Fibroblast of skin of scalp (primary cell): ENCODE measurements at regions not wholly inside any gene's neighbourhood (a gene's known extent, or its start where the extent isn't known, plus 50 kb on each side); places are given as distances from the start of the nearest gene placed in this dataset.

ENCODE experiments used
- DNase-seq: peaks from one replicate; pipeline ENCODE4 v3.0.0-alpha.2; 2013

GRCh38 chr22:34437140-34437539, 516.9 kb upstream of the LARGE1 start:
- DNase-seq: no peak

- DNase-seq: no peak
Measured at GRCh38 chr22:34454598-34454997, 534.3 kb upstream of the LARGE1 start.

GRCh38 chr22:34462795-34463194, 542.5 kb upstream of the LARGE1 start:
- DNase-seq: no peak

- no peak for DNase-seq
Measured at GRCh38 chr22:34475886-34476285, 555.6 kb upstream of the LARGE1 start.

- DNase-seq: no peak
Measured at GRCh38 chr22:34476762-34477161, 556.5 kb upstream of the LARGE1 start.

- no peak for DNase-seq
Measured at GRCh38 chr22:34481090-34481489, 560.8 kb upstream of the LARGE1 start.

- no peak for DNase-seq
Measured at GRCh38 chr22:34486381-34486780, 566.1 kb upstream of the LARGE1 start.

- DNase-seq: no peak
Measured at GRCh38 chr22:34489861-34490260, 569.6 kb upstream of the LARGE1 start.

GRCh38 chr22:34490886-34491285, 570.6 kb upstream of the LARGE1 start:
- no peak for DNase-seq

GRCh38 chr22:34493486-34493885, 572.5 kb upstream of the ISX start:
- no peak for DNase-seq

GRCh38 chr22:34501366-34501965, 564.5 kb upstream of the ISX start:
- no peak for DNase-seq

GRCh38 chr22:34502821-34503220, 563.1 kb upstream of the ISX start:
- DNase-seq: no peak

GRCh38 chr22:34508797-34509196, 557.2 kb upstream of the ISX start:
- DNase-seq: no peak

GRCh38 chr22:34526681-34527080, 539.3 kb upstream of the ISX start:
- no peak for DNase-seq

- no peak for DNase-seq
Measured at GRCh38 chr22:34534101-34534500, 531.9 kb upstream of the ISX start.

- DNase-seq: no peak
Measured at GRCh38 chr22:34567367-34567766, 498.6 kb upstream of the ISX start.

- no peak for DNase-seq
Measured at GRCh38 chr22:34570408-34570807, 495.6 kb upstream of the ISX start.

- DNase-seq: no peak
Measured at GRCh38 chr22:34579519-34579918, 486.4 kb upstream of the ISX start.

GRCh38 chr22:34587357-34588356, 478.3 kb upstream of the ISX start:
- no peak for DNase-seq

GRCh38 chr22:34588871-34589545, 476.9 kb upstream of the ISX start:
- DNase-seq: no peak

GRCh38 chr22:34592123-34592740, 473.7 kb upstream of the ISX start:
- no peak for DNase-seq

- DNase-seq: no peak
Measured at GRCh38 chr22:34599567-34599966, 466.4 kb upstream of the ISX start.

GRCh38 chr22:34604312-34604711, 461.6 kb upstream of the ISX start:
- no peak for DNase-seq
